WI38 (cell line): ENCODE measurements at regions not wholly inside any gene's neighbourhood (a gene's known extent, or its start where the extent isn't known, plus 50 kb on each side); places are given as distances from the start of the nearest gene placed in this dataset.

Source experiments
- H3K4me3 ChIP-seq: 2 replicates; pipeline ENCODE4 v1.5.1; 2011; ENCODE audit warnings: low read depth, mild to moderate bottlenecking, control low read depth, low read length
- CTCF ChIP-seq: IDR thresholded peaks from 2 replicates; pipeline ENCODE4 v1.5.1; 2012; ENCODE audit warnings: low read depth, mild to moderate bottlenecking, control low read depth, low read length

- H3K4me3 ChIP-seq: no peak overlapping the region
- TF ChIP-seq CTCF: no peak
Measured at GRCh38 chr11:122398851-122399250, 256.7 kb upstream of the UBASH3B start.

- no peak overlapping the region for H3K4me3 ChIP-seq
- TF ChIP-seq CTCF: no peak
Measured at GRCh38 chr11:122398167-122398566, 257.4 kb upstream of the UBASH3B start.

GRCh38 chr11:122395282-122395681 is 260.2 kb upstream of the UBASH3B start:
- no peak for TF ChIP-seq CTCF
- no peak overlapping the region for H3K4me3 ChIP-seq

- TF ChIP-seq CTCF: no peak
- H3K4me3 ChIP-seq: no peak overlapping the region
Measured at GRCh38 chr11:122394313-122394712, 261.2 kb upstream of the UBASH3B start.

- H3K4me3 ChIP-seq: no peak overlapping the region
- TF ChIP-seq CTCF: no peak
Measured at GRCh38 chr11:122393209-122393860, 262.2 kb upstream of the UBASH3B start.

GRCh38 chr11:122392508-122392907 is 263.0 kb upstream of the UBASH3B start:
- no peak overlapping the region for H3K4me3 ChIP-seq
- TF ChIP-seq CTCF: no peak

- H3K4me3 ChIP-seq: no peak overlapping the region
- TF ChIP-seq CTCF: no peak
Measured at GRCh38 chr11:122391049-122391448, 264.5 kb upstream of the UBASH3B start.
